H1 (cell line): ENCODE measurements at regions not wholly inside any gene's neighbourhood (a gene's known extent, or its start where the extent isn't known, plus 50 kb on each side); places are given as distances from the start of the nearest gene placed in this dataset.

Experiments used
- CBX5 ChIP-seq: fragments of 300-800, 300-1000 bp; sonication (generic); IDR thresholded peaks from 2 replicates; pipeline ENCODE4 v1.7.1; 2016; ENCODE audit warnings: antibody characterized with exemption, low read length, low read depth
- CHD1 ChIP-seq: IDR thresholded peaks from 2 replicates; pipeline ENCODE4 v1.6.1; 2012; ENCODE audit warnings: low read depth, low read length, improper control_type of control experiment
- CTBP2 ChIP-seq: IDR thresholded peaks from 2 replicates; pipeline ENCODE4 v1.7.0; 2011; ENCODE audit warnings: borderline replicate concordance, mild to moderate bottlenecking, moderate library complexity, mixed read lengths, low read length; ENCODE audit not compliant: insufficient read depth, insufficient read length
- NRF1 ChIP-seq: IDR thresholded peaks from 2 replicates; pipeline ENCODE4 v1.6.1; 2011; ENCODE audit warnings: mild to moderate bottlenecking, low read depth, low read length, improper control_type of control experiment
- RNF2 ChIP-seq: fragments of 200-900, 300-1000 bp; sonication (generic); IDR thresholded peaks from 2 replicates; pipeline ENCODE4 v1.7.1; 2016; ENCODE audit warnings: borderline replicate concordance, low read depth, mild to moderate bottlenecking, antibody characterized with exemption, low read length; ENCODE audit not compliant: poor library complexity, severe bottlenecking; ENCODE audit errors: missing control alignments
- SRF ChIP-seq: IDR thresholded peaks from 2 replicates; pipeline ENCODE4 v1.6.1; 2011; ENCODE audit warnings: mild to moderate bottlenecking, low read depth, low read length, moderate library complexity
- TF ChIP-seq, protein P1 (sequence below): IDR thresholded peaks from 2 replicates; pipeline ENCODE4 v1.6.1; 2011; ENCODE audit warnings: low read length, improper control_type of control experiment

DNA sequence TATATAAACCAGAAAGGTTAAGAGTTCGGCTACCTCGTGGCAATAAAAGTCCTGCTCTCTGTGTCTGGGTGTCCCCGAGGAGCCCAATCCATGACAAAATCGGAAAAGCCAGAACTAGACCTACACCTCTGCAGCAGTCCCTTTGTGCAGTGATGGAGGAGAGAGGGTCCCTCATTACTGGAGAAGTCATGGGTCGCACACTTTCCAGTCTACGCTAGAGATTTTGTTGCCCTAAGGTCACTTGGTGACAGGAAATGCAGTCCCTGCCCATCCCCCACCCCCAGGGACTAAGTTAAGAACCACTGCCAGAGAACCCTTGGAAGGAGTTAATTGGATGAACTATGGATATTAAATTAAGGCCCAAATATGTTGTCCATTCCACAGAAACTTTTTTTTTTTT lies 104.4 kb upstream of the ATF7IP start (continued):
- TF ChIP-seq RNF2 (no peak), CHD1 (no peak), SRF (no peak), CTBP2 (no peak), CBX5 (no peak), NRF1 (no peak)
- TF ChIP-seq, protein P1, sequence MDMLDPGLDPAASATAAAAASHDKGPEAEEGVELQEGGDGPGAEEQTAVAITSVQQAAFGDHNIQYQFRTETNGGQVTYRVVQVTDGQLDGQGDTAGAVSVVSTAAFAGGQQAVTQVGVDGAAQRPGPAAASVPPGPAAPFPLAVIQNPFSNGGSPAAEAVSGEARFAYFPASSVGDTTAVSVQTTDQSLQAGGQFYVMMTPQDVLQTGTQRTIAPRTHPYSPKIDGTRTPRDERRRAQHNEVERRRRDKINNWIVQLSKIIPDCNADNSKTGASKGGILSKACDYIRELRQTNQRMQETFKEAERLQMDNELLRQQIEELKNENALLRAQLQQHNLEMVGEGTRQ = no peak
